22Rv1 (cell line): ENCODE measurements at regions not wholly inside any gene's neighbourhood (a gene's known extent, or its start where the extent isn't known, plus 50 kb on each side); places are given as distances from the start of the nearest gene placed in this dataset.

ENCODE experiments used
- CTCF ChIP-seq: fragments of 450-650 bp; IDR thresholded peaks from 2 replicates; pipeline ENCODE4 v1.5.1; 2017; ENCODE audit warnings: mild to moderate bottlenecking
- ZFX ChIP-seq: fragments of 450-650 bp; IDR thresholded peaks from 2 replicates; pipeline ENCODE4 v1.6.1; 2017; ENCODE audit warnings: antibody characterized with exemption, borderline replicate concordance

GRCh38 chr3:4113811-4114522 is 189.2 kb upstream of the SETMAR start:
- TF ChIP-seq CTCF = no peak
- no peak for TF ChIP-seq ZFX
